GOT3 (cell line): ENCODE measurements at regions not wholly inside any gene's neighbourhood (a gene's known extent, or its start where the extent isn't known, plus 50 kb on each side); places are given as distances from the start of the nearest gene placed in this dataset.
"Not testable (repeated sequence)": the region's sequence is repeated elsewhere in the genome, so short reads cannot be mapped to it uniquely, and the experiment has no call there.

Experiments
- DNase-seq: peaks from one replicate; lab custom pipeline; 2025; ENCODE audit warnings: mixed read lengths; lab: John Stamatoyannopoulos, UW

- not testable (repeated sequence) for DNase-seq
Measured at GRCh38 chr2:176922545-176922944, 290.0 kb upstream of the HNRNPA3 start.

- no peak for DNase-seq
Measured at GRCh38 chr2:176923205-176923604, 289.4 kb upstream of the HNRNPA3 start.

- no peak for DNase-seq
Measured at GRCh38 chr2:176924909-176925534, 287.6 kb upstream of the HNRNPA3 start.

DNA sequence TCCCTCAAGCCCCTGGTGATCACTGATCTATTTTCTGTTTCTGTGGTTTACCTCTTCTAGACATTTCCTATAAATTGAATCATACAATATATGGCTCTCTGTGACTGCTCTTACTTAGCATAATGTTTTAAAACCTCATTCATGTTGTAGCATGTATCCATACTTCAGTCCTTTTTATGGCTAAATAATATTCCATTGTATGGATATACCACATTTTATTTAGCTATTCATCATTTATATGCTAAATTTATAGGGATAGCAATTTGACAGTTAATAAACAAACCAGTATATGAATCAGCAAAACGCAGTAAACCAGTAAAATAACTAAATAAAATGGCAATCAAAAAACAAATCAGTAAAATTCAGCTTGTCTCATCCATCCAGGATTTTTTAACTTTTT, 286.1 kb upstream of the HNRNPA3 start:
- no peak for DNase-seq

DNA sequence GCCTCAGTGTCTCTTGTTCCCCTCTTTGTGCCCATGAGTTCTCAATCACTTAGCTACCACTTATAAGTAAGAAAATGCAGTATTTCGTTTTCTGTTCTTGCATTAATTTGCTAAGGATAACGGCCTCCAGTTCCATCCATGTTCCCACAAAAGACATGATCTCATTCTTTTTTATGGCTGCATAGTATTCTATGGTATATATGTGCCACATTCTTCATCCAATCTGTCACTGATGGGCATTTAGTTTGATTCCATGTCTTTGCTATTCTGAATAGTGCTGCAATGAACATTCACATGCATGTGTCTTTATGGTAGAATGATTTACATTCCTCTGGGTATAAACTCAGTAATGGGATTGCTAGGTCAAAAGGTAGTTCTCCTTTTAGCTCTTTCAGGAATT, 283.2 kb upstream of the HNRNPA3 start:
- not testable (repeated sequence) for DNase-seq

GRCh38 chr2:176931588-176932563, 280.7 kb upstream of the HNRNPA3 start:
- DNase-seq, result no peak

DNA sequence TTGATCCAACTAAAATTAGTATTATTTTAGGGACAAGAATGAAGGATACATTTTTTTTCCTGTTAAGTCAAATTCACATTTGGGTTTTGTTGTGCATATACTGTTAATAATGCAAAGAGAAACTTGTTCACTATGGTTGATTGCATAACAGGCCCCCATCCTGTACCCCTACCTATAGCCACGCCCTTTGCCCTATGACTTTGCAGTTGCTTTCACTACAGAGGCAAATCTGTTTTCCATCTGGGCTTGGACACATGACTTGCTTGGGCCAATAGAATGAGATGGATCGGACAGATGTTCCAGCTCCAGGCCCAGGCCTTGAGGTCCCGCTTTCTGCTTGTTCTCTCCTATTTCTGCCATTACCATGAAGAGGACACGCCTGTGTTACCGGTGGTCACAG, 278.5 kb upstream of the HNRNPA3 start:
- no peak for DNase-seq

- no peak for DNase-seq
Measured at GRCh38 chr2:176934869-176935415, 277.7 kb upstream of the HNRNPA3 start.

- no peak for DNase-seq
Measured at GRCh38 chr2:176935543-176936102, 277.0 kb upstream of the HNRNPA3 start.

GRCh38 chr2:176936410-176936809, 276.2 kb upstream of the HNRNPA3 start:
- DNase-seq, result no peak

DNA sequence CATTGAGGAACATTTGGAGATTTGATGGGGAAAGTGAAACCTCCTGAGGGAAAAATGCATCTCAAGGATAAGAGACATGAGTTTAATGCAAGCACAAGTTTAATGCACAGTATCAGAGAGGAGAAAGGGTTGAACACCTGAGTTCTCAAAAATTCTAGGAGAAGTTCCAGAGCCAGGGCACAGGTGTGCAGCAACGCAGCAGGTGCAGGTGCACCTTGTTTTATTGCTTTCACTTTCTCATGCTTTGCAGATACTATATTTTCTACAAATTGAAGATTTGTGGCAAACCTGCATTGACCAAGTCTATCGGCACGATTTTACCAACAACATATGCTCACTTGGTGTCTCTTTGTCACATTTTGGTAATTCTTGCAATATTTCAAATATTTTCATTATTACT, 267.6 kb upstream of the HNRNPA3 start:
- DNase-seq, result no peak

GRCh38 chr2:176947754-176948153, 264.8 kb upstream of the HNRNPA3 start:
- no peak for DNase-seq

DNA sequence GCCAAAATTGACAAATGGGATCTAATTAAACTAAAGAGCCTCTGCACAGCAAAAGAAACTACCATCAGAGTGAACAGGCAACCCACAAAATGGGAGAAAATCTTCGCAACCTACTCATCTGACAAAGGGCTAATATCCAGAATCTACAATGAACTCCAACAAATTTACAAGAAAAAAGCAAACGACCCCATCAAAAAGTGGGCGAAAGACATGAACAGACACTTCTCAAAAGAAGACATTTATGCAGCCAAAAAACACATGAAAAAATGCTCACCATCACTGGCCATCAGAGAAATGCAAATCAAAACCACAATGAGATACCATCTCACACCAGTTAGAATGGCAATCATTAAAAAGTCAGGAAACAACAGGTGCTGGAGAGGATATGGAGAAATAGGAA, 261.4 kb upstream of the HNRNPA3 start:
- DNase-seq, result not testable (repeated sequence)

DNA sequence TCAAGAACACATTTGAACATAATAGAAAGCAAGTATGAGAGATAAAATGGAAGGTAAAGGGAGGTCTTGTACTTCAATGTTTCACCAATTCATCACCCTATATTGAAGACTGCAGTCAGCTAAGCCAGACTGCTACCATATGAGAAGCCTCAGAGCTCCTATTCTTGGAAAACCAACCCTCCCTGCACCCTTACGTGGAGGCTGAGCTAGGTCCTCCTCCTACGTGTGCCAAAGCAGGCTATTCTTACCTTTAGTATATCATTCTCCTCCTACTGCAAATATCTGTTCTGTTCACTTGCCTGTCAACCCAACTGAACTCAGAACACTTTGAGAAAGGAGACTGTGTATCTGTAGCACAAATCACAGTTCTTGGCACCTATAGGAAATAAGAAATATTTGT, 255.8 kb upstream of the HNRNPA3 start:
- no peak for DNase-seq

DNA sequence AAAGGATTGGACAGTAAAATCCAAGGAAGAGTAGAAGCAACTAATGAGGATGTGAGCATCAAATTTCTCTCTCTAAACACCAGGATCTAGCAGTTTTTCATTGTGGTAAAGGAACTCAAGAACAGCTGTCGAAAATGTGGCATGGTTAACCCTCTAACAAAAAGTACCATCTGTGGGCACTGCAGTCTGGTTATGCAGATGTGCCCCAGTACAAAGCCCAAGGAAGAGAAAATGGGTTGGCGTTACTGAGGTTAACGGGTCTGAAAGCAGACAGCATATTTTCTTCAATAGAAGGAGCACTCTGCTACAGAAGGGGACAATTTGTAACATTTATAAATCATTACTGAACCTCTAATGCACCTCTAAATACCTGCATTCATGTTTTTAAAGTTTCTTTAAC, 253.0 kb upstream of the HNRNPA3 start:
- DNase-seq, result no peak

DNA sequence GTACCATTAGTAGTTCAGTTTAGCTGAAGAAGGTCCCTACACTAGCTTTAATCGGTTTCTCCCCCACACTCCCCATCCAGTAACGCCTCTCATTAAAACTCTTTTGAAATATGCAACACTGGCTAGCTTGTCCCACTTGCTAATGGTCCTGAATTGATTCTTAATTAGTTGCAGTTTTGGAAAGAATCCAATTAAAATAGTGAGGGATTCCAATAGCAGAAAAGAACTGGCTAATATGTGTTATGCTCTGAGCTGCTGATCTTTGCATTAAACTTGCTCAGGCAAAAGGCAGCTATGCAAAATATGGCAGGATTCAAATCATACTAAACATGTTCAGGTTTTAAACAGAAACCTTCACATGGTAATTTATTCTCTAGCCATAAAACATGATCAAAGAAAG, 252.5 kb upstream of the HNRNPA3 start:
- no peak for DNase-seq

DNA sequence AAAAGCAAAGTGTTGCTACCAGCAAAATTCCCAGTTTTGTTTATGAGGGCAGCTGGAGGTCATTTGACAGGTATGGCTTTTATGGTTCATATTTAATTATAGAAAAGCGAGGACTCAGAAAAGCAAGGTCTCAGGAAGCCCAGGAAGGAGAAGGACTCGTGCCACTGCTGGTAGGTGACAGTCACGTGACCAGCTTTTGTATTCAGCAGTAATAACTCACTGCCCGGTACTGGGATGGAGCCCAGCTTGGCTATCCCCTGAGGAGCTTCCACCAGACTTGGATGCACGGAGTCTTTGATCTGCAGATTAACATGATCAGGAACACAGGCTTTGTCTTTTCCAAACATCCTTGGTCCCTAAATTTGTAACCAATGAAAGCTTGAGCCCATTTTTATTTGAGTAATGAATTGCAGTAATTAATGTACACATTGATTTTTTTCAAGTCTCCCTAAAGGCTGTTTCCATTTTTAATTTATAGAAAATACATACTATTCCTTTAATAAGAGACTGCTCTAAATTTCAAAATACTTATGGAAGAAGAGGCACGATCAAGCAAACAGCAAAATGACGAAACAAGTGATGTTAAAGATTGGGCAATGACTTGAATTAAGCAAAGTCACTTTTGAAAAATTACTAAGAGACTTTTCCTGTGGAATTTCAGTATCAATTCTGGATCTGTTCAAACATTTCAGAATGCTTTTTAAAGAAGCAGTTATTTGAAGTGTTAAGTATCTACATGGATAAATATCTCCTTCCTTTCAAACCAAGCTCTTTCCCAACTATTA, 251.7 kb upstream of the HNRNPA3 start:
- DNase-seq, result no peak

DNA sequence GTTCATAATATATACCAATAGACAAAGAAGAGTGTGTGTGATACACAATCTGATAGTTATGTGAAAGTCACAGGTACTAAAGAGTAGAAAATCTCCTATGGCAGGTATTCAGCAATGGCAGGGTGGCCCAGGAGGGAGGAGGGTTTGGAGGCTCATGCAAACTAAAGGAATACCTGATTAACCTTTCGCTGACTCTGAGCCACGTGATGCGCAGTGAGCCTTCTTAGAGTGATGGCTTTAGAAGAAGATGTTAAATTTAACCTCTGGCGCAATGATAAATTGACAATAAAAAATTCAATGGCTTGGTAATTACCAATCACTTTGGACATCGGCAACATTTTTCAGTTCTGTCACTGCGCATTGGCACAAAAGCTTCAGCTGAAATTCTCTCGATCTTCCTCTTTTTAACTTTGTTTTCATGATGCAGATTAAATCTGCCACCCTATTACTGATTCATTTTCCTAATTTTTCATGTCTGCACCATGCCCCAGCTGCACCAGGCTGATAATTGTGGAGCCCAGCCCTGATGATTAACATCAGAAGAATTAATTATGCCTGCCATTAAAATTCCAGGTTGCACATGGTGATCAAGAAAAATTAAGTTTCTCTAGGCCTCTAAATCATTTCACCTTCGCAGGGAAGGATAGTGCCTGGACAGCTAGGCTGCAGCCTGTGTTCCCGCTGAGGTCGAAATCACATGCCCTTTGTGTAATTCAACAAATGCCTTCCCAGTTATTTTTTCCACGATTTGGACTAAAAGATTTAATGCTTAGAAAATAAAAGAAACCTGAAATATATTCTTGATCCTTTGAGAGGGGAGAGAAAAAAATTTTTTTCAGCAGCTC, 250.6 kb upstream of the HNRNPA3 start:
- DNase-seq, result no peak

DNA sequence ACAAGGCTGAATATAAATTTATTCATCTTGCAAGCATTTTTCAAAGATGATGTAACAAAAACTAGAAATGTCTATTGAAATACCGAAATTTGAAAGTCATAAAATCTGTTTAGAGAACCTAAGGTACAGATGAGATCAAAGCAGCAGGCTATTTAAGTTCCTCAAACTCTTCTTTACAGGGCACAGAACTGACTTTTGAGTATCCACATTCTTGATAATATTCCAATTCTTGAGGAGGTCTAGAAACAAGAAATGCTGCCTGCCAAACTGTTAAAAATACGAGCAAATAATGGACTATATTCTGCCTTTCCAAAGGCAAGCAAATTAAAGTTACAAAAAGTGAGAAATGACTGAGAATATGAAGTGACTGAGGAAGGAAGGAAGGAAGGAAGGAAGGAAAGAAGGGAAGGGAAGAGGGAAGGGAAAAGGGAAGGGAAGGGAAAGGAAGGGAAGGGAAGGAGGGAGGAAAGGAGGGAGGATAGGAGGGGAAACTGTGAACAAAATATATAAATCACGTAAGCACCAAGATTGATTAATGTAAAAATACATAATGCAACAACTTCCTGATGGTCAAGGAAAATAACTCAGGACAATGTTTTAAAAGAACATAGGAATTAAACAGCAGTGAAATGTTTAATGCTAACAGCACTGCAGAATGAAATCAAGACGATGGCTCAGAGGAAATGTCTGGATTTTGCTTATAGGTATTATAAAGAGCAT, 248.9 kb upstream of the HNRNPA3 start:
- DNase-seq, result no peak

DNA sequence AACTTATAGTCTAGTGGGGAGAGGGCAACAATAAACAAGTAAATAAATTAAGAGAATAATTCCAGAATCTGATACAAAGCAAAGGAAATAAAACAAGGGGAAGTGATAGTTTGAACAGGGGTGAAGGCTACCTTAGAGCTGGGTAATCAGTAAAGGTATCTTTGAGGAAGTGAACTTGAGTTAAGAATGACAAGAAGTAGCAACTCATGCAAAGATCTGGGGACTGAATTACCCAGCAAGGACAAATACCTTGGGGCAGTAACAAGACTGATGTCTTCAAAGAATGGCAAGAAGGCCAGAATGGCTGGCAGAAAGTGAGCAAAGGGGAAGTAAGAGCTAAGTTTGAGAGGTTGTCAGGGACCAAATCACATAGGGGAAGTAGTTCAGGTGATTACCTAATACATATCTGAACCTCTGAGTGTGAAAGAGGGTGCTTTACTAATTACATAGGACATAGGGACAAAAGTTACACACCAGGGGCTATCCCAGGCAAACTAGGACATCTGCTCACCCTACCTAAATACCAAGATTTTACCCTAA, 244.6 kb upstream of the HNRNPA3 start:
- DNase-seq, result no peak
